Smooth muscle cell (in vitro differentiated cells): ENCODE measurements at regions not wholly inside any gene's neighbourhood (a gene's known extent, or its start where the extent isn't known, plus 50 kb on each side); places are given as distances from the start of the nearest gene placed in this dataset.

ENCODE experiments used
- DNase-seq: peaks from one replicate; lab custom pipeline; 2025; ENCODE audit not compliant: unreplicated experiment; lab: John Stamatoyannopoulos, UW
- H2AFZ ChIP-seq: fragments of 200-600 bp; sonication (generic); 2 replicates; pipeline ENCODE4 v1.6.0; 2016; ENCODE audit warnings: antibody characterized with exemption, low read depth, mild to moderate bottlenecking
- H3F3A ChIP-seq: fragments of 200-600 bp; sonication (generic); 2 replicates; pipeline ENCODE4 v1.6.0; 2017; ENCODE audit warnings: antibody characterized with exemption, low read depth
- H3K27ac ChIP-seq: fragments of 200-600 bp; sonication (generic); 2 replicates; pipeline ENCODE4 v1.5.1; 2016; ENCODE audit warnings: low read depth, mild to moderate bottlenecking
- H3K27me3 ChIP-seq: fragments of 200-600 bp; sonication (generic); 2 replicates; pipeline ENCODE4 v1.6.1; 2016; ENCODE audit warnings: low read depth, mild to moderate bottlenecking
- H3K36me3 ChIP-seq: fragments of 200-600 bp; sonication (generic); 2 replicates; pipeline ENCODE4 v1.5.1; 2016; ENCODE audit warnings: low read depth
- H3K4me1 ChIP-seq: fragments of 200-600 bp; sonication (generic); 2 replicates; pipeline ENCODE4 v1.5.1; 2016; ENCODE audit warnings: low read depth
- H3K4me2 ChIP-seq: fragments of 200-600 bp; sonication (generic); 2 replicates; pipeline ENCODE4 v1.6.0; 2016; ENCODE audit warnings: mild to moderate bottlenecking
- H3K4me3 ChIP-seq: fragments of 200-600 bp; sonication (generic); 2 replicates; pipeline ENCODE4 v1.5.1; 2016; ENCODE audit warnings: mild to moderate bottlenecking
- H3K79me2 ChIP-seq: fragments of 200-600 bp; sonication (generic); 2 replicates; pipeline ENCODE4 v1.6.0; 2016; ENCODE audit warnings: low read depth, mild to moderate bottlenecking
- H3K9ac ChIP-seq: fragments of 200-600 bp; sonication (generic); 2 replicates; pipeline ENCODE4 v1.6.0; 2016; ENCODE audit warnings: low read depth
- H3K9me3 ChIP-seq: fragments of 200-600 bp; sonication (generic); replicated peaks from 2 replicates; pipeline ENCODE4 v1.5.1; 2016; ENCODE audit warnings: low read depth
- H4K20me1 ChIP-seq: fragments of 200-600 bp; sonication (generic); 2 replicates; pipeline ENCODE4 v1.6.0; 2016; ENCODE audit warnings: low read depth
- WGBS: methylation state at CpG from one replicate; pipeline ENCODE4 v1.1.7; 2016; ENCODE audit warnings: low lambda C conversion rate; 5-methylcytosine and 5-hydroxymethylcytosine counted together
- TF ChIP-seq, protein P1 (sequence below): fragments of 200-600 bp; sonication (generic); IDR thresholded peaks from 2 replicates; pipeline ENCODE4 v1.5.1; 2017; ENCODE audit warnings: borderline replicate concordance, mild to moderate bottlenecking, antibody characterized with exemption; ENCODE audit not compliant: insufficient read depth, poor library complexity, severe bottlenecking

DNA sequence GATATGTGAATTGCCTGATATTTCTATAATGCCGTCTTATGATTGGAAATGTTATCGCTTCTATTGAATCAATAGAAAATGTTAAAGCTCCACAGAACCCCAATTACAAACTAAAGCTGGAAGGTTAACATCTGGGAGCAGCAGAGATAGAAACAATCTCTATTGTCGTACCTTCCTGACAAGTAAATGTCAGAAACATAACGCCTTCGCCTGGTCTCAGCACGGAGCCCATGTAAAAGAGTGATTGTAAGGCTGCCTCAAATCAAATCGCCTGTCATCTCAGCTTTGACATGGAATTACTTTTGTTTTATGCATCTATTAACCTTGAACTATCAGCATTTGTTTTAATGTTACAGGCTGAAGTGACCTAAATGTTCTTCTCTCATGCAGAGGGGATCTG, 885.9 kb upstream of the PIK3C3 start:
- Histone ChIP-seq H3K4me2 (no peak overlapping the region), H3K79me2 (no peaks in the 10 kb centered on the region), H3K9ac (no peak overlapping the region), H3K4me3 (no peak overlapping the region), H4K20me1 (no peaks in the 10 kb centered on the region), H3K9me3 (no peaks in the 10 kb centered on the region), H2AFZ (no peak overlapping the region), H3K27ac (no peak overlapping the region), H3K4me1 (no peaks in the 10 kb centered on the region), H3K27me3 (no peaks in the 10 kb centered on the region), H3K36me3 (no peaks in the 10 kb centered on the region), H3F3A (no peaks in the 10 kb centered on the region)
- DNase-seq = no peak
- WGBS = 94% methylated on average over 7 of the region's 7 CpGs
- TF ChIP-seq, protein P1, sequence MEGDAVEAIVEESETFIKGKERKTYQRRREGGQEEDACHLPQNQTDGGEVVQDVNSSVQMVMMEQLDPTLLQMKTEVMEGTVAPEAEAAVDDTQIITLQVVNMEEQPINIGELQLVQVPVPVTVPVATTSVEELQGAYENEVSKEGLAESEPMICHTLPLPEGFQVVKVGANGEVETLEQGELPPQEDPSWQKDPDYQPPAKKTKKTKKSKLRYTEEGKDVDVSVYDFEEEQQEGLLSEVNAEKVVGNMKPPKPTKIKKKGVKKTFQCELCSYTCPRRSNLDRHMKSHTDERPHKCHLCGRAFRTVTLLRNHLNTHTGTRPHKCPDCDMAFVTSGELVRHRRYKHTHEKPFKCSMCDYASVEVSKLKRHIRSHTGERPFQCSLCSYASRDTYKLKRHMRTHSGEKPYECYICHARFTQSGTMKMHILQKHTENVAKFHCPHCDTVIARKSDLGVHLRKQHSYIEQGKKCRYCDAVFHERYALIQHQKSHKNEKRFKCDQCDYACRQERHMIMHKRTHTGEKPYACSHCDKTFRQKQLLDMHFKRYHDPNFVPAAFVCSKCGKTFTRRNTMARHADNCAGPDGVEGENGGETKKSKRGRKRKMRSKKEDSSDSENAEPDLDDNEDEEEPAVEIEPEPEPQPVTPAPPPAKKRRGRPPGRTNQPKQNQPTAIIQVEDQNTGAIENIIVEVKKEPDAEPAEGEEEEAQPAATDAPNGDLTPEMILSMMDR = no peak

DNA sequence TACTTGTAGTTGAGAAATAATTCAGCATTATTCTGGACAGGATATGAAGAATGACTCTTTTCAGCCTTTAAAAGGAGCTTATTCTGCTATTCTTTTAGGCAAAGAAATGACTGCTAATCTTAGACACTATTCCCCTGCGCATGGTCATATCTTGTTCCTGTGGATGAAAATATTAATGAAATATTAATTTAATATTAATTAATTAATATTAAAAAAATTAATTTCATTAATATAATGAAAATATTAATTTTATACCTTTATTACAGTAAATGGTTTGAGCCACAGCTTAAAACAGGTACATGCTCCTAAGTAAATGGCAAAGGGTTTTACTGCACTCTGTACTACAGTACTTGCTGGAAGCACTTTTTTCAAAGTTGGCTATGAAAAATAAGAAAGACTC, 890.1 kb upstream of the PIK3C3 start:
- Histone ChIP-seq H3K36me3 (no peaks in the 10 kb centered on the region), H3K9me3 (no peaks in the 10 kb centered on the region), H4K20me1 (no peaks in the 10 kb centered on the region), H3K79me2 (no peaks in the 10 kb centered on the region), H3K4me3 (no peak overlapping the region), H3K4me1 (no peaks in the 10 kb centered on the region), H3K27ac (no peak overlapping the region), H2AFZ (no peak overlapping the region), H3F3A (no peaks in the 10 kb centered on the region), H3K4me2 (no peak overlapping the region), H3K9ac (no peak overlapping the region), H3K27me3 (no peaks in the 10 kb centered on the region)
- no peak for DNase-seq
- TF ChIP-seq, protein P1 = no peak
- WGBS = 2% methylated on average over 1 of the region's 1 CpG

DNA sequence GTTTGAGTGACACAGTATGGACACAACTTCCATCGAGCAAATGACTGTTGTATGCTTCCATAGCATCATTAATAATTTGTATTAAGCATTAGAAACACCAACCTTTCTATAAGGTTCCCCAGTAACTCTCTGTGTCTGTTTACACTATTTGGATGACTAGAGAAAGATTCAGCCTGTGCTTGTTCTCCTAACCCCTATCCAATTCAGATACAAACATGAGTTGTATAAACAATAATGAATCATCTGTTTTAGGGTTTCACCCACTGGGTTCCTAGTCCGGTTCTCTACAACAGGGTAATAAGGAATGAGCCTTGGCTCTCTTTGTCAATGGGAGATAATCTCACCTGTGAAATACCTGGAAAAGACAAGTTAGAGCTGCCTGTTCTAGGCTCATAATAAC, 894.1 kb upstream of the PIK3C3 start:
- no peaks in the 10 kb centered on the region for H3F3A ChIP-seq
- no peak overlapping the region for H3K4me3 ChIP-seq
- no peak overlapping the region for H3K4me2 ChIP-seq
- H3K9ac ChIP-seq = no peak overlapping the region
- 86% methylated on average over 2 of the region's 2 CpGs for WGBS
- no peaks in the 10 kb centered on the region for H3K36me3 ChIP-seq
- H4K20me1 ChIP-seq = no peaks in the 10 kb centered on the region
- H2AFZ ChIP-seq = no peak overlapping the region
- H3K27ac ChIP-seq = no peak overlapping the region
- H3K79me2 ChIP-seq = no peaks in the 10 kb centered on the region
- no peaks in the 10 kb centered on the region for H3K9me3 ChIP-seq
- no peak for DNase-seq
- TF ChIP-seq, protein P1 = no peak
- no peaks in the 10 kb centered on the region for H3K4me1 ChIP-seq
- H3K27me3 ChIP-seq = no peaks in the 10 kb centered on the region

DNA sequence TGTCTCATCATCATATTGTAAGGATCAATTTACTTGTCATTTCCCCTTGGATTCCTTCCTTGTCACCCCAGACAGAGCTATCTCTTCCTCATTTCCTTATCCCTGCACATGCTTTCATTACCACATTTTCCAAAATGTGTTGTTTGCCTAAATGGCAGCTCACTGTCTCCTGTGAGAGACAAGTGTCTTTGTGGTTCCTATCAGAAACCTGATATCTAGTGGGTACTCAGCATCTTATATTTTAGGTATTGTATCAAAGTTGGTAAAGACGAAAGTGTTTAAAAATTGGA, 896.0 kb upstream of the PIK3C3 start:
- Histone ChIP-seq H3K9ac (no peak overlapping the region), H3K27ac (no peak overlapping the region), H3K4me2 (peak overlapping the region; percentile 36), H3K4me1 (no peaks in the 10 kb centered on the region), H3K27me3 (no peaks in the 10 kb centered on the region), H3K4me3 (no peak overlapping the region), H3K36me3 (no peaks in the 10 kb centered on the region), H3K79me2 (no peaks in the 10 kb centered on the region), H3K9me3 (no peaks in the 10 kb centered on the region), H2AFZ (no peak overlapping the region), H4K20me1 (no peaks in the 10 kb centered on the region), H3F3A (no peaks in the 10 kb centered on the region)
- 76% methylated on average over 1 of the region's 1 CpG for WGBS
- TF ChIP-seq, protein P1 = no peak
- no peak for DNase-seq
